HepG2 (cell line): ENCODE measurements at regions not wholly inside any gene's neighbourhood (a gene's known extent, or its start where the extent isn't known, plus 50 kb on each side); places are given as distances from the start of the nearest gene placed in this dataset.

Source experiments
- ATM ChIP-seq: fragments of 450-650 bp; IDR thresholded peaks from 2 replicates; pipeline ENCODE4 v1.7.1; 2017; ENCODE audit warnings: mild to moderate bottlenecking, borderline replicate concordance
- DBP ChIP-seq: sonication (generic); formaldehyde crosslinking; IDR thresholded peaks from 2 replicates; pipeline ENCODE4 v1.4.0; 2020; ENCODE audit warnings: missing genetic modification reagents; ENCODE audit errors: not compliant biosample characterization
- DNMT3B ChIP-seq: conservative IDR thresholded peaks from 2 replicates; pipeline ENCODE4 v1.6.1; 2016; ENCODE audit warnings: missing biosample characterization, control low read depth
- ESRRA ChIP-seq: sonication (generic); formaldehyde crosslinking; IDR thresholded peaks from 2 replicates; pipeline ENCODE4 v1.5.1; 2020; ENCODE audit warnings: mild to moderate bottlenecking, low read depth, missing genetic modification reagents
- GABPB1 ChIP-seq: IDR thresholded peaks from 2 replicates; pipeline ENCODE4 v1.6.1; 2016; ENCODE audit warnings: mild to moderate bottlenecking, missing genetic modification reagents, moderate library complexity, missing compliant biosample characterization
- HMGA1 ChIP-seq: sonication (generic); formaldehyde crosslinking; conservative IDR thresholded peaks from 2 replicates; pipeline ENCODE4 v1.4.0; 2020; ENCODE audit warnings: missing genetic modification reagents
- HNF4G ChIP-seq, 2 experiments: sonication (generic) in 1 of 2; formaldehyde crosslinking in 1 of 2; IDR thresholded peaks; 2 replicates each; pipeline versions ENCODE4 v1.4.0 to v1.6.1; 2011 to 2020; ENCODE audit warnings: borderline replicate concordance in 2 of 2, low read depth in 2 of 2, mild to moderate bottlenecking in 2 of 2, low read length in 1 of 2, missing genetic modification reagents in 1 of 2, moderate library complexity in 1 of 2
- KDM1A ChIP-seq: IDR thresholded peaks from 2 replicates; pipeline ENCODE4 v1.6.1; 2016; ENCODE audit warnings: missing compliant biosample characterization
- KLF6 ChIP-seq: IDR thresholded peaks from 2 replicates; pipeline ENCODE4 v1.8.0; 2016; ENCODE audit warnings: missing biosample characterization, missing genetic modification reagents
- NFAT5 ChIP-seq: sonication (generic); formaldehyde crosslinking; IDR thresholded peaks from 2 replicates; pipeline ENCODE4 v1.4.0; 2020; ENCODE audit warnings: missing genetic modification reagents
- NFIB ChIP-seq: sonication (generic); formaldehyde crosslinking; IDR thresholded peaks from 2 replicates; pipeline ENCODE4 v1.9.0; 2021; ENCODE audit warnings: missing genetic modification reagents, mild to moderate bottlenecking, borderline replicate concordance
- ONECUT2 ChIP-seq: sonication (generic); formaldehyde crosslinking; IDR thresholded peaks from 2 replicates; pipeline ENCODE4 v1.4.0; 2020; ENCODE audit warnings: missing genetic modification reagents
- PAF1 ChIP-seq: IDR thresholded peaks from 2 replicates; pipeline ENCODE4 v1.6.1; 2016; ENCODE audit warnings: missing genetic modification reagents, missing compliant biosample characterization
- POGK ChIP-seq: sonication (generic); formaldehyde crosslinking; conservative IDR thresholded peaks from 2 replicates; pipeline ENCODE4 v1.8.0; 2022; ENCODE audit warnings: mild to moderate bottlenecking, moderate library complexity, missing genetic modification reagents
- TRIM24 ChIP-seq: sonication (generic); formaldehyde crosslinking; IDR thresholded peaks from 2 replicates; pipeline ENCODE4 v1.8.0; 2022; ENCODE audit warnings: mild to moderate bottlenecking, missing genetic modification reagents
- ZNF207 ChIP-seq: fragments of 450-650 bp; IDR thresholded peaks from 2 replicates; pipeline ENCODE4 v1.6.1; 2016; ENCODE audit warnings: antibody characterized with exemption, borderline replicate concordance
- ZNF251 ChIP-seq: sonication (generic); formaldehyde crosslinking; IDR thresholded peaks from 2 replicates; pipeline ENCODE4 v1.9.0; 2021; ENCODE audit warnings: mild to moderate bottlenecking, missing genetic modification reagents
- ZNF34 ChIP-seq: sonication (generic); formaldehyde crosslinking; IDR thresholded peaks from 2 replicates; pipeline ENCODE4 v1.4.0; 2020; ENCODE audit warnings: mild to moderate bottlenecking, missing genetic modification reagents, borderline replicate concordance
- ZNF430 ChIP-seq: sonication (generic); formaldehyde crosslinking; IDR thresholded peaks from 2 replicates; pipeline ENCODE4 v1.9.0; 2021; ENCODE audit warnings: mild to moderate bottlenecking, missing genetic modification reagents
- ZSCAN20 ChIP-seq: sonication (generic); formaldehyde crosslinking; IDR thresholded peaks from 2 replicates; pipeline ENCODE4 v1.4.0; 2020; ENCODE audit warnings: missing genetic modification reagents, mild to moderate bottlenecking, borderline replicate concordance
- ZSCAN9 ChIP-seq: IDR thresholded peaks from 2 replicates; pipeline ENCODE4 v1.6.1; 2016; ENCODE audit warnings: borderline replicate concordance
- TF ChIP-seq, protein P1 (sequence below): sonication (generic); formaldehyde crosslinking; IDR thresholded peaks from 2 replicates; pipeline ENCODE4 v1.8.0; 2022; ENCODE audit warnings: missing genetic modification reagents, mild to moderate bottlenecking, inconsistent platforms, borderline replicate concordance

GRCh38 chr14:29028973-29029582 is 262.5 kb downstream of the FOXG1 start (continued):
- peak; percentile 97 for TF ChIP-seq DNMT3B
- TF ChIP-seq NFIB (CRISPR knock-in tag), result no peak
- TF ChIP-seq NFAT5 (CRISPR knock-in tag), result no peak
- 0 out of 2 replicates have a peak, but pooled peaks have one; percentile 78 for TF ChIP-seq ZSCAN20 (CRISPR knock-in tag)
- peak; percentile 99 for TF ChIP-seq HNF4G (IDR thresholded peaks at IDR 0.05; ENCODE audit: borderline replicate concordance, low read depth, low read length)
- TF ChIP-seq HNF4G (CRISPR knock-in tag; IDR thresholded peaks at IDR 0.05; ENCODE audit: borderline replicate concordance, low read depth), result peak; percentile 99
- peak; percentile 87 for TF ChIP-seq KDM1A
- peak; percentile 99 for TF ChIP-seq TRIM24
- TF ChIP-seq ATM, result no peak
- TF ChIP-seq DBP (CRISPR knock-in tag), result no peak
- TF ChIP-seq GABPB1 (CRISPR knock-in tag), result peak; percentile 73
- TF ChIP-seq PAF1 (CRISPR knock-in tag), result no peak
- TF ChIP-seq ZNF251 (CRISPR knock-in tag), result no peak
- TF ChIP-seq, protein P1, sequence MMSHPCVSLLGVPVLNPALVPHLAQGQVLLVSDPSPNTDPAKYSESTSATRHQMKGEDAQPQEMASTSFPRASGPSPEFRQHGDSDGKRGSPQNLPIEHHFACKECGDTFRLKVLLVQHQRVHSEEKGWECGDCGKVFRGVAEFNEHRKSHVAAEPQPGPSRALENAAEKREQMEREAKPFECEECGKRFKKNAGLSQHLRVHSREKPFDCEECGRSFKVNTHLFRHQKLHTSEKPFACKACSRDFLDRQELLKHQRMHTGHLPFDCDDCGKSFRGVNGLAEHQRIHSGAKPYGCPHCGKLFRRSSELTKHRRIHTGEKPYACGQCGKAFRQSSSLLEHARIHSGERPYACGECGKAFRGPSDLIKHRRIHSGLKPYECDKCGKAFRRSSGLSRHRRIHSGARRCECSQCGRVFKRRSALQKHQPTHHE (CRISPR knock-in tag), result peak; percentile 88; the same call in 1 of the 2 replicates
- TF ChIP-seq ZNF207, result no peak
- peak; percentile 67 for TF ChIP-seq ONECUT2 (CRISPR knock-in tag)
- peak; percentile 97 for TF ChIP-seq POGK (CRISPR knock-in tag)
- TF ChIP-seq KLF6 (CRISPR knock-in tag), result peak; percentile 94
- TF ChIP-seq ESRRA (CRISPR knock-in tag), result no peak
- no peak for TF ChIP-seq HMGA1 (CRISPR knock-in tag)
- peak; percentile 65; the same call in 1 of the 2 replicates for TF ChIP-seq ZNF34 (CRISPR knock-in tag)
- peak; percentile 64; the same call in 1 of the 2 replicates for TF ChIP-seq ZSCAN9 (CRISPR knock-in tag)
- TF ChIP-seq ZNF430 (CRISPR knock-in tag), result peak; percentile 77
